Stimulated activated CD4-positive, alpha-beta T cell treated with anti-CD3 and anti-CD28 coated beads, Interleukin-12 subunit alpha, Interleukin-12 subunit beta, amount 100 ng/mL, for 24 hours (primary cell): ENCODE measurements at regions not wholly inside any gene's neighbourhood (a gene's known extent, or its start where the extent isn't known, plus 50 kb on each side); places are given as distances from the start of the nearest gene placed in this dataset.
"Not testable (repeated sequence)": the region's sequence is repeated elsewhere in the genome, so short reads cannot be mapped to it uniquely, and the experiment has no call there.

Source experiments
- DNase-seq, 2 experiments: peaks; one replicate each; pipeline ENCODE4 v3.0.0-alpha.2; 2020; ENCODE audit warnings: low read depth in 2 of 2

DNA sequence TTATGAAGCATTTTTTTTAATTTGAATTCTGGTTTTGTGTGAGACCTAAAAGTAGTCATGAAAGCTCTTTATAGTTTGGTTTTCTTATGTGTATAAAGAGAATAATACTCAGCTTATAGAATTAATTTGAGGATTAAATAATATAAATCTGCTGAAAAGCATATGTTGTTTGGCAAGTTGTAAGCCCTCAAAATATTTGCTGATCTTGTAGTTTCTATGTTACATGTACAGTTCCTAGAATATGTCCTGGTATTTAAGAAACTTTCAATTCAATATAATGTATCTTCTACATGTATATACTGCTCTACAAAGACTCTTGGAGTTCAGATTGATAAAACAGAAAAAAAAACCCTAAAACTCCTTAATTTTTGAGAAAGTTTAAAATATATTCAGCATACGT, 605.5 kb upstream of the FAM98A start:
- DNase-seq = no peak

DNA sequence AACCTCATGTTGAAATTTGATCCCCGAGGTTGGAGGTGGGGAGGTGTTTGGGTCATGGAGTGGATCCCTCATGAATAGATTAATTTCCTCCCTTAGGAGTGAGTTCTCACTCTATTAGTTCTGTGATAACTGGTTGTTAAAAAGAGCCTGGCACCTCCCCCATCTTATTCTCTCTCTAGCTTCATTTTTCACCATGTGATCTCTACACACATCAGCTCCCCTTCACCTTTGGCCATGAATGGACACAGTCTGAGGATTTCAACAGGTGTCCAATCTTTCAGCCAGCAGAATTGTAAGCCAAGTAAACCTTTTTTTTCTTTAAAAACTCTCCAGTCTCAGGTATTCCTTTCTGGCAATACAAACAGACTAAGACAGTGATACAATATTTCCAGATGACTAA, 602.0 kb upstream of the FAM98A start:
- no peak for DNase-seq

DNA sequence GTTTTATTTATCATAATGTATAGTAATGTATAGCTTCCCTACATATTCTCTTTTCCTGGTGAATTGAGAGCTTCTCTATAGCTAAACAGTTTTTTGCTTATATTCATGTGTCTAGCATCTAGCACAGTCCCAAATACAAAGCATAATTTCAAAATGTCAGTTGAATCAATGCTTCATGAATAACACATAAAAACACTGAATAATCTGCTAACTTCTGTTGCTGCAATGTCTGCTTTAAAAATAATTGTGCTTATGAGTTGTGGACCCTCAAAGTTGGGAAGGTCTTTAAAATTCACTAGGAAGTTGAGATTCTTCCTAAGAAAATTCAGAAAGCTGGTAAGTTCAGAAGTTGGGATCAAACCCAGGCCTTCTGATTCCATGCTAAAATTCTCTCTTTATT, 600.9 kb upstream of the FAM98A start:
- no peak for DNase-seq

DNA sequence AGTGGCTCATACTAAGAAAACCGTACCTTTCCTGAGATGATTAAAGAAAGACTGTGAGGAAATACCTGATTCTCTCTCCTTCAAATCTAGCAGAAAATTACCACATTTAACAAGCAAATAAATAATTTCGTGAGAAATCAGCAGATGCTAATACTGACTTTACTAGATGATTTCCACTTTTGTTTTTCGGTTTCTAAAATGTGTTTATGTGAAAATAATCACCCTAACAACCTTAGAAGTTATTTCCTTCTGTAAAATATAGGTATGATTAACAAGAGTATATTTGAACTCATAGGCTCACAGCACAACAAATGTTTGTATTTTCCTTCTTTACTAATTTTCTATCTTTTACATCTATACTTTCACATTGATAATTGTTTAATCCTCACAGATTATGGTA, 594.1 kb upstream of the FAM98A start:
- no peak for DNase-seq

DNA sequence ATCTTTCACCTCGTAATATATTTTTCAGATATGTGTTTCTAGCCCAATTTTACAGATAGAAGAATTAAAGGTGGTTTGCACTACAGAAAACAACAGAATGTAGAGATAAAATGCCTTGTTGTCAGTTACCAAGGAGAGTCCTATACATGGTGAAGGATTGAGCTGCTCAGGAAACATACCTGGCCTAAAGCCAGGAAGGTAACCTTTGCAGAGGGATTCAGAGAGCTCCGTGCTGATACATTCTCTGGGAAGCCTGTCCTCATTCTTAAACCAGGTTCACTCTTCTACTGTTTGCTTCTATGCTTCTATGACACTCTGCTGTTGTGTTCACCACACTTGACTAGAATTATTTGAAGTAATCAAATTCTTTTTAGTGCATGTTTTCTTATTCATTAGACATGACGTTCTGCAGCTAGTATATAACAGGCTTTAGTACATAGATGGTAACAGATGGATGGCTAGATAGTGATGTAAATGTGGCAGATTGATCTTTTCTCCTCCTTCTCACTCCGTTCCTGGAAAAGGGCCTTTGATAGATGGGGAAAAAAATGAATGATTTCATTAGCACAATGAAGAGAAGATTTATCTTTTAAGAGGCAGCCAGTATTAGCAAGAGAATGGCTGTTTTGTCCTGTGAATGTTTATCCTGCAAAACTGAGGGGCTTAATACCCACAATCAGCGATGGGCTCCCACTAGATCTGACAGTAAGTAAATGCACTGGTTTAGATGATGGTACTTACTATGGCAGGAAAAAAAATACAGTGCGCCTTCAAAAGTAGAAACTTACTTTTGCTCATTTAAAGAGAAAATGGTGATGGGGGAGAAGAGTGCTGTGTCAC, 589.6 kb upstream of the FAM98A start:
- DNase-seq = no peak

DNA sequence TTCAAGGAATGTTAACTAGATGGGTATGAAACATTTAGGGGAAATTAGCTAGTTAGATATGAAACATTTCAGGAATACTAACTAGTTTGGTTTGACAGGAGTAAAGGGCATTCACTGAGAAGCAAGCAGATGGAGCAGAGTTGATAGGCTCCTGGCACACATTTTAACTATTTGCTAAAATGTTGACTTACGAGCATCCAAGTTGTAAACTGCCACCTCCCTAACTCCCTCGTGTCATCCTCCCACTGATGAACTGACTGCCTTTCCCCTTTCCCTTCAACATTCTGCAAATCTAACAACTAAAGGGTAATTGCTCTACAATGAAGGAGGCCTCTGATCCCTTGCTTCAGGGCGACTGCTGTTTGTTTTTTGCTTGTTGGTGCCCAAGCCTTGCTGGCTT, 580.4 kb upstream of the FAM98A start:
- no peak for DNase-seq

DNA sequence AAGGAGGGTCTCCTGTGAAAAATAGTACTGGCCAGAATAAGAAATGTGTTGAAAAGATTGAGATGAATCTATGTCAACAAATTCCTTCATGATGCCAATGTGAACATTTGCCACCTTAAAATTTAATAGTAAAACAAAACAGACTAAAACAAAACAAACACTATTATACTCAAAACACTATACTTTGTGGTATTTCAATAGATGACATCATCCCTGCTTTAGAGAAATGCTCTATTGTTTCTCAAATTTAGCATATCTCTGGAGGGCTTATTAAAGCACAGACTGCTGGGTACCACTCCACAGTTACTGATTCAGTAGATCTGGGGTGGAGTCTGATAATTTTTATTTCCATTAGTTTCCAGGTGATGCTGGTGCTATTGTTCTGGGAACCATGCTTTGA, 579.4 kb upstream of the FAM98A start:
- DNase-seq = no peak

DNA sequence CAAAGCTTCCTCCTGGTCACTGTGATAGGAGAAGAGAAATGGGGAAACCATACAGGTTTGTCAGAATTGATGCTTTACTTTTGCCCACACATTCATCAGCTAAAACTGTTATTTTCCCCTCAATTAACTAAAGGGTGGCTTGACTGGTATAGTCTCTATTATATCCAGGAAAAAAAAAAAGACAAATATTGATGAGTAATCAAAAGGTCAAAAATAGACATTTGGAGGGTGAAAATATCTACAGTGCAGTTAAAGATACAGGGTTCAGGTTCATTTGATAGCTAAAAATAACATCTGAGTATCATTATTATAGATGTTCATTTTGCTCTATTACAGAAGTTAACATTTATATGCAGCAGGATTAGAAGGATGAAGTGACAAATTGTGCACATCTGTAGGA, 577.6 kb upstream of the FAM98A start:
- DNase-seq = no peak

DNA sequence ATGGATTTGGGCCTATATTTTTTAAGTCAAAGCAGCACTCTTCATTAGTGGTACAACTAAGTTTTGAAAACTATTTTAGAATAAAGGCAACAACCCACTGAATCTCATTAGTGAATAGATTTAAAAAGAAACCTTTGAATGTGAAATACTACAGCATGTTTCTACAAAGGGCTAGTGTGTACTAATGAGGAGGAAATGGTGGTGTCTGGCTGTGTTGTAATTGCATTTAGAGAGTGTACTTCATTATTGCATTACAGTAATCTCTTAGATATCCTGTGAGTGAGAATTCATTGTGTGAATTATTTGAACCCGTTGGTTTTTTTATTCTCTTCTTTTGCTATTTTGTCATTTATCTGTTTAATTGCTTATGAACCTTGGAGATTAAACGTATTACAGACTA, 575.4 kb upstream of the FAM98A start:
- no peak for DNase-seq

DNA sequence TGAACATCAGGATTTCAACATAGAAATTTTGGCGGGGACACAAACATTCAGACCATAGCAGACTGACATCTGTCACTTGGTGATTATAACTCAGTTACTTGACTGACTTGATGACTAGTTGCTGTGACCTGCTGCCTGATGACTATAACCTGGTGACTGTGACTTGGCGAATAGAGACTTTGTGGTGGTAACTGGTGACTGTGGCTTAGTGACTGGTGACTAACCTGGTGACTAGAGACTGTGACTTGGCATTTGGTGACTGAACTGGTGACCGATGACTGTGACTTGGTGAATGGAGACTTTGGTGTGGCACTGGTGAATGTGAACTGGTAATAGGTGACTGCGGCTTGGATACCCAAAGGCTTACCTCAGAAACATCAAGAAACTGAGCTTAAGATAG, 563.1 kb upstream of the FAM98A start:
- DNase-seq = no peak

DNA sequence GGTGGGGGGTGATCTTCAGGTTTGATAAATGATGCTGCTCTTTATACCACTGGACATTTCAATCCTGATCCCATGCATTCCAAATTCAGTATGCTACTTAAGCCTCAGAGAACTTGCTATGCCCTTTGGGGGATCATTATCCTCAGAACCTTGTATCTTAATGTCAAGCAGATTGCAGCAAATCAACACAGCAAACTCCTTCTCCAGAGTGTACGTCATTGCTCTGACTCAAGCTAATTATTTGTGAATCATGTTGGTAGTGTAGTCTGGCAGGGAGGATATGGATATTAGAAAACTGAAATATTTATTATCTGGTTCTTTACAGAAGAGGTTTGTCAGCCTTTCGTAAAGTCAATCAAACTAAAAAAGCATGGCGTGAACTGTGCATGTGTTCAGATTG, 562.5 kb upstream of the FAM98A start:
- DNase-seq = no peak

DNA sequence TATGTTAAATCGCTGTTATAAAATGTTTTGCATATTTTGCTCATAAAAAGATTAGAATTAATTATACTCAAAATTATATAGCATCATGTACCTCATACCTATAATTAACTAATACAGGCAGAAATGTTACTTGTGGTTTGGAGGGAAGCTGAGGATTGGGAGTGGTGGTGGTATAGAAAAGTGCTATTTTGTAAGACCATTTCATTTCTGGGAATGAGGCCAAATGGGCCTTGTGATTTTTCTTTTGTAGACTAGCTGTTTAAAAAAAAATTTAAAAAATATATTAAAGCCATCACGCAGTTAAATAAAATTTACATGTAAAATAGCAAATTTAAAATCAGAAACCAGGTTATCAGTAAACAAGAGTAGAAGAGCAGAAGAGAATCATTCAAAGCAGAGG, 560.8 kb upstream of the FAM98A start:
- DNase-seq = no peak

DNA sequence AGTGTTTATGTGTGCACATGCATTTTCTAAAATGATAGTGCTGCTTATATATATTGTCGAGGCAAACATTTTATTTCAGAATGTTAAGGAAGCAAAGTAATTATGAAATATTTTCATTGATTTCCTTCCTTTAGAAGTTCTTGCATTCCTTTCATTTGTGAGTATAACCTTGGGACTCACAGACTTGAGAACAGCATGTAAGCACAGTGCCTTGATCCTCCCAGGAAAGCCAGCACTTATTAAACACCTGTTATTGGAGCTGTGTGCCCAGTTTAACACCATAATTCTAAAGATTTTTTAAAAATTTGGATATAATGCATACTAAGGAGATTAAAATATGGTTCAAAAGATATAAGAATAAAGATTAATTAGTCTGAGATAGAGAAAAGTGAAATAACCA, 554.4 kb upstream of the FAM98A start:
- no peak for DNase-seq

DNA sequence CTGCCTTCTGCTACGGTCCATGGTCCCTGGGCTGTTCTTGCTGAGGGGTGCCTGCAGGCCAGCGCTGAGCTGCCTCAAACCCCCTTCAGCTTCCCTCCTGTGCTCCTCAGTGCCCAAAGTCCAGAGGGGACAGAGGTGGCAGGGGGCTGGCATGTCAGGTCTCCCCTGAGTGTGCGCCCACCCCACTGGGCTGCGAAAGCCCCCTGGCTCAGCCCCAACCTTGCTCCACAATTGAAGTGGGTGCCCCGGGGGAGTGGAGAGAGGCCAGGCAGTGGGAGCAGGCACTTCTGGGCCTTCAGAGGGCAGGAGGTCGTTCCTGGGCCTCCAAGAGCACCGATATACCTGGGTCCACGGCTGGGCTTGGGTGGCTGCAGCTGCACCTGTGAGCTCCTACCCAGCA, 548.7 kb upstream of the FAM98A start:
- DNase-seq = no peak

DNA sequence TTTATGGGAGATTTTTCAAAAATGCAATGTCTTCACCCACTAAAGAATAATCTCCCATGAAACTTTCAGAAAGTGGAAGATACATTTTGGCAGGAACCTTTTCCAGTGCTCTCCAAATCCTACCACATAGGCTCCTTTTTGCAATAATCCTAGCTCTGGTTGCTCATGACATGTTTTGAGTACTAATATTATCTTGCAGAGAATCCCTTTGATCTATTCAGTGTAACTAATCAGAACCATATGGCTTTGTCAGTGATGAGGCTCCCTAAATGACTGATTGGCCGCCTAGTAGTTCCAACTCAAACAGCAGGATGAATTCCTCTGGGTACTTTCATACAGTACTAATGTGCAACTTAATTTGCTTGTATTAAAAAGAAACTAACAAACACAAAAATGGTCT, 544.0 kb upstream of the FAM98A start:
- no peak for DNase-seq

DNA sequence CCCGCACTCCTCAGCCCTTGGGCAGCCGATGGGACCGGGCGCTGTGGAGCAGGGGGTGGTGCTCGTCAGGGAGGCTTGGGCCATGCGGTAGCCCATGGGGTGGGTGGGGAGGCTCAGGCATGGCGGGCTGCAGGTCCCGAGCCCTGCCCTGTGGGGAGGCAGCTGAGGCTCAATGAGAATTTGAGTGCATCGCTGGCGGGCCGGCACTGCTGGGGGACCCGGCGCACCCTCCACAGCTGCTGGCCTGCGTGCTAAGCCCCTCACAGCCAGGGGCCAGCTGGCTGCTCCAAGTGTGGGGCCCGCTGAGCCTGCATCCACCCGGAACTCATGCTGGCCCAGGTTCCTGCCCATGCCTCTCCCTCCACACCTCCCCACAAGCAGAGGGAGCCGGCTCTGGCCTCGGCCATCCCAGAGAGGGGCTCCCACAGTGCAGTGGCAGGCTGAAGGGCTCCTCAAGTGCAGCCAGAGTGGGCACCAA, 543.5 kb upstream of the FAM98A start:
- DNase-seq = not testable (repeated sequence)

DNA sequence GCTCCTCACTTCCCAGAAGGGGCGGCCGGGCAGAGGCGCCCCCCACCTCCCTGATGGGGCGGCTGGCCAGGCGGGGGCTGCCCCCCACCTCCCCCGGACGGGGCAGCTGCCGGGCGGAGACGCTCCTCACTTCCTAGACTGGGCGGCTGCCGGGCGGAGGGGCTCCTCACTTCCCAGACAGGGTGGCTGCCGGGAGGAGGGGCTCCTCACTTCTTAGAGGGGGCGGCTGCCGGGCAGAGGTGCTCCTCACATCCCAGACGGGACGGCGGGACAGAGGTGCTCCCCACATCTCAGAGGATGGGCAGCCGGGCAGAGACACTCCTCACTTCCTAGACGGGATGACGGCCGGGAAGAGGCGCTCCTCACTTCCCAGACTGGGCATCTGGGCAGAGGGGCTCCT, 534.0 kb upstream of the FAM98A start:
- not testable (repeated sequence) for DNase-seq

DNA sequence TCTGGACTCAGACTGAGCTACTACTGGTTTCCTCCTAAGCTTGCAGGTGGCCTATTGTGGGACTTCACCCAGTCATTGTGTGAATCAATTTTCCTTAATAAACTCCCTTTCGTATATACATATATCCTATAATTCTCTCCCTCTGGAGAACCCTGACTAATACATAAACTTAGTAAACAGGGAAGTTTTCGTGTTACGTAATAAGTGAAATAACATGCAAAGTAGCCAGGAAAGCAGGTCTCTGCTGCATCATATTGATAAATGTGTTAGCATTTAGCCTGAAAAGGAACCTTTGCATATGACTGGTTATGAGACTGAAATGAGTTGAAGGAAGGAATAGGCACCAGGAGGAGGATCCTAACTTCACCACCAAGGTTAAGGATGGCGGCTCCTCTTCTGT, 527.2 kb upstream of the FAM98A start:
- DNase-seq = no peak

DNA sequence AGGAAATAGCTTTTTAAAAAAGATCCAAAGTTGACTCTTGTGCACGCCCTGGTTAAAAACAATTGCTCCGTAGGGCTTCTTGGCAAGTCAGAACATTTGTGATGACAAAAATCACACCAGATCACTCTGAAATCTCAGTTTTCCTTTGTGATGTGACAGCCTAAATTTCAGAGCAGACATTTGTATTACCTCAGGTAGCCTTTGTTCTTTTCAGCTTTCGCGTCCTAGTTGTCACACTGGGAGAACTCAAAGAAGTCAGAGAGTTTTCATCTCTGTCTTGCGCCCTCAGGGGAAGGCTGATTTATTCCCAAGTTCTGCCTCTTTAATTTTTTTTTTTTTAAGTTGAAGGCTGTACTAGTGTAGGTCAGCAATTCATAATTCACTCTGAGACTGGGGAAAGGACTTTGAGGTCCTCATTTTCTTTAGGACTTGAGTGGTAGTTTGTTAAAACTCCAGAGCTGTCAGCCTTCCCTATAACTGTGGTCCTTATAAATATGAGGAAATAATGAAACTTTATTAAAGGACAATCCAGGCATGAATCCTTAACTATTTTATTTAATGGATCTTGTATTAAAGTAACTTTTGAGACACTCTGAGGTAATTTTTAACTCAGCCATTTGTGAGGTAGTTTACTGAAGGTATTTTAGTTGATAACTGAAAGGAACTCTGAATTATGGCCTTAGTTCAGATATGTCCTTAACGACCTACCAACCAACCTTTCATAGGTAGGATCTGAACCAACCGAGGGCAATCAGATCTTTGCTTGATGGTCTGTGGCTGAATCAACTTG, 525.1 kb upstream of the FAM98A start:
- DNase-seq = no peak

DNA sequence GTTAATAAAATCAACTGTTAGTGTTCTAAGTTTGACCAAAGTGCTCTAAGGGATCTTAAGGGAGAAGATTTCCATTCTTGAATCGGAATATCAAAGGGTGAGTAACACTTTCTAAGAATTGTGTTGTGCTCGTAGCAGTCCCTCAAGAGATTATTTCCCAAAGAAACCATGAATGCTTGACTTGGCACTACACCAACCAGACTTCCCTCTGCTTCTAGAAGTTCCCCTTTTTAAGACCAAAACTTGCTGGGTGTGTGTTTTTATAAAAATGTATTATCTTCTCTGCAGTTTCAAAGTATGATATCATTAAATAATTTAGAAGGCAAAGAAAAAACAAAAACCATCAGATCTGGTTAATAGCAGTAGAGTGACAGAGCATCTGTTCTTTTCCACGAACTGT, 522.0 kb upstream of the FAM98A start:
- no peak for DNase-seq

DNA sequence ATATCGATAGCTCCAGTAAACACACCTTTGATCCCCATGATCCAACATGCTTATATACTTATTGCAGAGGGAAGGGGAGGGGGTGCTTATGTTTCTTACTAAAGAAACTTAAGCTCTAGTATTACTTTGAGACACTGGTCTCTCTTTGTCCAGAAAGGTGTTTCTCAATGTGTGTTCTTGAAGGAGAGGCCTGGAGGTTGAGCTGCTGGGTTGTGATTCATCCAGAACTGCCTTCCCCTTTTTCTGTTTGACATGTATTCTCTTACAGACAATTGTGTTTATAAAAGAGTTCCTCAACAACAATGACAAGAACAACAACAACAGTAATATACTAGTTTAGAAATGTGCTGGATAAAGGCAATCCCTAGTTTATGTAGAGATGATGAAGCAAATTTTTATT, 516.0 kb upstream of the FAM98A start:
- DNase-seq = no peak

DNA sequence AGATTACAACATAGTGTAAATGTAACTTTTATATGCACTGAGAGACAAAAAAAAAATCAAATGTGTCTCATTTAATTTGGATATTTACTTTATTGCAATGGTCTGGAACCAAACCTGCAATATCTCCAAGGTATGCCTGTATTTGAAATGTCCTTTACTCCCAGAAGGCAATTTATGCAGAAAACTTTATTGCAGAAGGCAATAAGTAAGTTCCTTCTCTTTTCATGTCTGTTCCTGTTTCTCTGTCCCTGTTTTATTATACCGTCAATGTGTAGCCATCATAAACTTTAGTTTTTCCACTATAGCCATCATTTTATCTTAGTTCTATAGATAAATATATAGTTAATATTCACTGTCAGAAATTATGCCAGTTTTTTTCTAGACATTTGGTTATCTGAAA, 513.1 kb upstream of the FAM98A start:
- no peak for DNase-seq

DNA sequence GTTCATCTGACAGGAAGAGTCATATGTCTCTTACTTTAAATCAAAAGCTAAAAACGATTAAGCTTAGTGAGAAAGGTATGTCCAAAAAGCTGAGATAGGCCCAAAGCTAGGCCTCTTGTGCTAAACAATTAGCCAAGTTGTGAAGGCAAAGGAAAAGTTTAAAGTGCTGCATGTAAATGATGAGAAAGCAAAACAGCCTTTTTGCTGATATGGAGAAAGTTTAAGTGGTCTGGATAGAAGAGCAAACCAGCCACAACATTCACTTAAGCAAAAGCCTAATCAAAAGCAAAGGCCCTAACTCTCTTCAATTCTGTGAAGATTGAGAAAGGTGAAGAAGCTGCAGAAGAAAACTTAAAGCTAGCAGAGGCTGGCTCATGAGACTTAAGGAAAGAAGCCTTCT, 511.3 kb upstream of the FAM98A start:
- no peak for DNase-seq
